ENCODE measurements at regions not wholly inside any gene's neighbourhood (a gene's known extent, or its start where the extent isn't known, plus 50 kb on each side); places are given as distances from the start of the nearest gene placed in this dataset.
A peak's percentile ranks its signal among the peaks of the same experiment; 100 is the strongest.

- TF ChIP-seq CTCF (conservative IDR thresholded peaks at IDR 0.05; ENCODE audit: low read length): no peak
- no peak overlapping the region for H3K4me3 ChIP-seq (ENCODE audit: low read length)
- DNase-seq (ENCODE audit: low read depth): no peak
These were observed 104.6 kb upstream of the KLHL29 start for GRCh38 chr2:23280401-23280800.

DNA sequence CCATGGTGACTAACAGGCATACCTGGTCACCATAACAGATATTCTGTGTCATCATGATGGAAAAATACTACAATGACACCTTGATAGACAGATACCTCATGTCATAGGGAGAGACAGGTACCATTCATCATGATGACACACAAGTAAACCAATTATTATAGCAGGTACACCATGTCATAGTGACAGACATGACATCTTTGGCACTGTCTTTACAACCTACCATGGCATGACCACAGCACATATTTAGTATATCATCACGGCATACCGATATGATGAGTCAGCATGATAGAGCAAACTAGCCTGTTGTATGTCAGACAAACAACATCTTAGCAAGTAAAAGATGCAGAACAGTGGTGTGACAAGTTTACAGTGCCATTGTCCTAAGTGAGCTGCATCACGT lies 101.3 kb upstream of the KLHL29 start:
- no peak for TF ChIP-seq CTCF (conservative IDR thresholded peaks at IDR 0.05; ENCODE audit: low read length)
- DNase-seq (ENCODE audit: low read depth): peak; percentile 37
- no peak overlapping the region for H3K4me3 ChIP-seq (ENCODE audit: low read length)

- TF ChIP-seq CTCF (conservative IDR thresholded peaks at IDR 0.05; ENCODE audit: low read length): no peak
These were observed 99.7 kb upstream of the KLHL29 start for GRCh38 chr2:23285091-23285800.

DNA sequence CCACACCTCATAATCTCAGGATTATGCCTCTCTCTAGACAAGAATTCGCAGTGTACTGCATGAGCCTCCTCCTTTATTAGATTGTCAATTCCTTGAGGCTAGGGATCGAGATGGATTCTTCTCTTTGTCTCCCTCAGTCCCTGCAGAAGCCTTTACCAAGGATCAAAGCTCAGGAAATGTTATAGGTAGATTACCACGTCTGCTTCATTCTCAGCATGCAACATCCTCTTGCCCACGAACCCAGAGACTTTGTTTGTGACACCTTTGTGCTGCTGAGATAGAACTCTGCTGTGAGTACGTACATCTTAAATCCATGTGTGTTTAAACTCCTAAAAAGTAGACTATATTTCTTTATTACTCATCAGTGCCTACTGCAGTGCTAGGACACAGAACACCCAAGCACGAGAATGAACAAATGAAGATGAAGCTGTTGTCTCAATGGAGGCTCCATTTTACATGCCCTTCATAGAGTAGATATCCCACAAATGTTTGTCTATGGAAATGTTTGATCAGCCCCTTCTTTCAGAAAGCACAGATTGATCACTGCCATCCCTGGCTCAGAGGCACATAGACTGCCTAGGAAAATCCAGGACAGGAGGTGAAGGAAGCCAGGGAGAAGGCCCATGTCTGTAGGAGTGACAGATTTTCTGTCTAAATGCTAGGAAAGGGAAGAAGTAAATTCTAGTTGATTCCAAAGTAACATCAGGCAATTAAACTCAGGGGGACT lies 98.8 kb upstream of the KLHL29 start:
- no peak for TF ChIP-seq CTCF (conservative IDR thresholded peaks at IDR 0.05; ENCODE audit: low read length)
- no peak for DNase-seq (ENCODE audit: low read depth)
- no peak overlapping the region for H3K4me3 ChIP-seq (ENCODE audit: low read length)

More at GRCh38 chr2:23285091-23285800, 99.7 kb upstream of the KLHL29 start:
- no peak overlapping the region for H3K4me3 ChIP-seq (ENCODE audit: low read length)
- no peak for DNase-seq (ENCODE audit: low read depth)

DNA sequence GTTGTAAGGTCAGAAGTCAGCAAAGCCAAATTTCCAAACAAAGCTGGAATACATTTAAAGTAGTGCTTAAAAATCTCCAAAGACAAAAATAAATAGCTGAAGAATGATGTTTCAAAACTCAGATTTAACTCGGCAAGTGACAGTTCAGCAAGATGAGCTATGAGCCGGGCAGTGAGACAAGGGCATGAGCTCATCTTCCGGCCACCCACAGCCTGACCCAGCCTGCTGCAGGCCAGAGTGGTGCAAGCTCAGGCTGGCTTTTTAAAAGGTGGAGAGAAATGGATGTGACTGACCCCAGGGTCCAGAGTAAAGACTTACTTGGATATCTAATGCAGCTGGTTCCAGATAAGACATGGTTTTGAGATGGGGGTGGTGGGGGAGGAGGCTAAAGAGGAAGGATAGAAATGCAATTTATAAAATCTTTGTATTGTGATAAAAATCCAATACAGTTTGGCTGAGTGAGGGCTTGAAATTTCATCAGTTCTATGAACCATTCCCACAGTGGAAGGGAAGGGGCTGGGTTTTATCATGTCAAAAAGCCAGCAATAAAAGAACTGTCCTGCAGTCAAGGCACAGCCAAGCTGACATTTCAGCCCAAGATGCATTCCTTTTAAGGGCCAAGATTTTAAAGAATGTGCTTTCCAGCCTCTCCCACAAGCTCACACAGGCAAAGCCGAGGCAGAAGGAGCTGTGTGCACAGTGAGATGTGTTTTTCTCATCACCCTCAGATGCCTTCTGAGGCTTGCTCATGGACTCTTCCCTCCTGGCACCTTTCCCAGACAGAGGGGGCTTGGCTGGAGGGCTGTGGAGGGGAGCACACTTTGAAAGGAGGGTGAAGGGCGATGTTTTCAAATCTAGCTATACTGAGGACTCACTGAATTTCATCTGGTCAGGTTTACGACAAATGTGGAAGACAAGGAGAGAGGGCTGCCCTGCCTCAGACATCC lies 97.9 kb upstream of the KLHL29 start:
- H3K4me3 ChIP-seq (ENCODE audit: low read length): no peak overlapping the region
- DNase-seq (ENCODE audit: low read depth): peak; percentile 92
- no peak for TF ChIP-seq CTCF (conservative IDR thresholded peaks at IDR 0.05; ENCODE audit: low read length)

DNA sequence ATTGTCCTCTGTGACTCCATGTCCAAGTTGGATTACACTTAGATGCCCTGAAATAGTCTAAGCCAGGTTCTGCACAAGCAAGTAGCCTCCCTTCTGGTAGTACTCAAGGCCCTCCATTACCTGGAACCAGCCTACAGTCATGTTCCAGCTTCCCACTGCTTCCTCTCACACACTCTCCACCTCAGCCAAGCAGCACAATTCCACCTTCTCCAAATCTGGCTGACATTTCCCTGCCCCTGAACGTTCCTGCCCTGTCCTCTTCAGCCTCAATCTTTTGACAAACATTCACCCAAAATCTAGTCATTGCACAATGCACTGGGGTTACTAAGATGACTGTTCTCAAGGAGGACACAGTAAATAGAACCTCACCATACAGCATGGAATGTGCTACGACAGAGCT lies 95.3 kb upstream of the KLHL29 start:
- no peak for DNase-seq (ENCODE audit: low read depth)
- H3K4me3 ChIP-seq (ENCODE audit: low read length): no peak overlapping the region
- TF ChIP-seq CTCF (conservative IDR thresholded peaks at IDR 0.05; ENCODE audit: low read length): no peak

All from AG10803 (cell line).